K562 (cell line): ENCODE measurements at regions not wholly inside any gene's neighbourhood (a gene's known extent, or its start where the extent isn't known, plus 50 kb on each side); places are given as distances from the start of the nearest gene placed in this dataset.

Source experiments
- ATAC-seq: fragments of 200-7000 bp; cut with Tn5 transposase; 3 replicates; pipeline ENCODE4 v1.9.1; 2020; ENCODE audit warnings: moderate library complexity
- BruUV-seq: library from RNA; stranded (reverse); fragments of 400-500 nt; replicated peaks from 2 replicates; lab custom pipeline; 2021; lab: Mats Ljungman, UMichigan
- CTCF ChIA-PET: fragments of 300-600 bp; formaldehyde crosslinking; extraction: SDS; loops from one replicate; lab custom pipeline; 2021; ENCODE audit warnings: low intra/inter-chr PET ratio; lab: Yijun Ruan, JAX
- POLR2A ChIA-PET: fragments of 300-600, 350-650 bp; sonication (Branson Sonifier 250); formaldehyde crosslinking; extraction: SDS; loops from one replicate; lab custom pipeline; 2021; ENCODE audit warnings: antibody characterized with exemption, inconsistent platforms; lab: Yijun Ruan, JAX
- DNase-seq, 4 experiments: peaks; one replicate each; pipeline versions ENCODE4 v3.0.0 to v3.0.0-alpha.2; 2011 to 2018; ENCODE audit warnings: low spot score in 3 of 4, mixed read lengths in 3 of 4; ENCODE audit errors: extremely low read depth in 1 of 4
- FAIRE-seq: peaks from 2 replicates; lab custom pipeline; 2011; peaks lifted over from hg19 to GRCh38; lab: Jason Lieb, UNC
- H2AFZ ChIP-seq: 2 replicates; pipeline ENCODE4 v1.6.0; 2011; ENCODE audit warnings: low read depth, low read length, control low read depth, inconsistent platforms
- H3K27ac ChIP-seq: fragments of 200-600 bp; 3 replicates; pipeline ENCODE4 v1.8.0; 2011; ENCODE audit warnings: low read depth, mild to moderate bottlenecking, control low read depth, inconsistent platforms, low read length, moderate library complexity, mixed read lengths; ENCODE audit errors: extremely low read depth
- H3K27me3 ChIP-seq, 2 experiments: fragments of 300-600 bp in 1 of 2; 2 replicates in 1 of 2; 3 replicates in 1 of 2; pipeline versions ENCODE4 v1.6.0 to v1.8.0; 2011; ENCODE audit warnings: inconsistent platforms in 2 of 2, low read length in 2 of 2, mild to moderate bottlenecking in 1 of 2, mixed read lengths in 1 of 2, moderate library complexity in 1 of 2; ENCODE audit not compliant: control insufficient read depth in 2 of 2, insufficient read depth in 2 of 2
- H3K36me3 ChIP-seq: fragments of 300-600 bp; 3 replicates; pipeline ENCODE4 v1.8.0; 2011; ENCODE audit warnings: mild to moderate bottlenecking, low read length, inconsistent platforms; ENCODE audit not compliant: control insufficient read depth, insufficient read depth
- H3K4me1 ChIP-seq, 2 experiments: fragments of 200-600 bp in 1 of 2; replicated peaks in 1 of 2; 2 replicates in 1 of 2; 3 replicates in 1 of 2; pipeline versions ENCODE4 v1.5.1 to v1.8.0; 2011; ENCODE audit warnings: inconsistent platforms in 2 of 2, low read length in 2 of 2, mild to moderate bottlenecking in 1 of 2, mixed read lengths in 1 of 2, moderate library complexity in 1 of 2; ENCODE audit not compliant: control insufficient read depth in 2 of 2, insufficient read depth in 2 of 2
- H3K4me2 ChIP-seq: 2 replicates; pipeline ENCODE4 v1.6.1; 2011; ENCODE audit warnings: low read length, control low read depth, inconsistent platforms, mixed read lengths; ENCODE audit not compliant: insufficient read depth
- H3K4me3 ChIP-seq: fragments of 200-600 bp; sonication (generic), shearing (Covaris generic); 2 replicates; pipeline ENCODE4 v1.5.1; 2016; ENCODE audit warnings: control low read depth, inconsistent platforms
- H3K79me2 ChIP-seq: fragments of 200-600 bp; 3 replicates; pipeline ENCODE4 v1.8.0; 2011; ENCODE audit warnings: low read length, inconsistent platforms; ENCODE audit not compliant: control insufficient read depth, insufficient read depth
- H3K9ac ChIP-seq, 2 experiments: 2 replicates each; pipeline versions ENCODE4 v1.6.0 to v1.6.1; 2011; ENCODE audit warnings: low read depth in 2 of 2, low read length in 2 of 2, control low read depth in 1 of 2, inconsistent platforms in 1 of 2, mild to moderate bottlenecking in 1 of 2, mixed read lengths in 1 of 2; ENCODE audit not compliant: insufficient read depth in 1 of 2
- H3K9me1 ChIP-seq: one replicate; pipeline ENCODE4 v1.6.0; 2011; ENCODE audit warnings: inconsistent platforms, mild to moderate bottlenecking, low read length, moderate library complexity; ENCODE audit not compliant: control insufficient read depth, insufficient read depth
- H3K9me3 ChIP-seq: replicated peaks from 2 replicates; pipeline ENCODE4 v1.5.1; 2011; ENCODE audit warnings: low read depth, low read length, inconsistent platforms; ENCODE audit not compliant: control insufficient read depth, insufficient read depth
- H4K20me1 ChIP-seq: replicated peaks from 2 replicates; pipeline ENCODE4 v1.6.1; 2011; ENCODE audit warnings: low read length, inconsistent platforms, mixed read lengths; ENCODE audit not compliant: control insufficient read depth, insufficient read depth
- DPF2 ChIP-seq: fragments of 450-650 bp; IDR thresholded peaks from 2 replicates; pipeline ENCODE4 v1.6.1; 2016
- ELF2 ChIP-seq: fragments of 250-450 bp; sonication (Bioruptor Pico); IDR thresholded peaks from 2 replicates; pipeline ENCODE4 v1.5.0; 2021; ENCODE audit warnings: mild to moderate bottlenecking
- ETV1 ChIP-seq: fragments of 450-650 bp; conservative IDR thresholded peaks from 2 replicates; pipeline ENCODE4 v1.6.1; 2016; ENCODE audit warnings: missing genetic modification characterization, control low read depth, low read depth, missing compliant biosample characterization
- FIP1L1 ChIP-seq: fragments of 200-400 bp; formaldehyde crosslinking; IDR thresholded peaks from 2 replicates; pipeline ENCODE4 v1.6.1; 2018; ENCODE audit warnings: mild to moderate bottlenecking, low read depth, low read length; ENCODE audit not compliant: poor library complexity, severe bottlenecking
- FOXK1 ChIP-seq: sonication (generic); formaldehyde crosslinking; IDR thresholded peaks from 2 replicates; pipeline ENCODE4 v1.8.0; 2022; ENCODE audit warnings: missing genetic modification reagents, mild to moderate bottlenecking, borderline replicate concordance
- RBBP5 ChIP-seq: fragments of 200-600 bp; sonication (generic); IDR thresholded peaks from 2 replicates; pipeline ENCODE4 v1.6.1; 2012; ENCODE audit warnings: borderline replicate concordance, mild to moderate bottlenecking, low read length, control low read depth, inconsistent platforms; ENCODE audit not compliant: insufficient read depth, poor library complexity, severe bottlenecking
- SLC30A9 ChIP-seq: fragments of 250-450 bp; sonication (Bioruptor Pico); IDR thresholded peaks from 2 replicates; pipeline ENCODE4 v1.8.0; 2022; ENCODE audit warnings: mild to moderate bottlenecking, moderate library complexity
- SMAD3 ChIP-seq: fragments of 450-650 bp; formaldehyde crosslinking; conservative IDR thresholded peaks from 2 replicates; pipeline ENCODE4 v1.4.0; 2020; ENCODE audit warnings: mild to moderate bottlenecking
- SP1 ChIP-seq: sonication (generic); formaldehyde crosslinking; IDR thresholded peaks from 2 replicates; pipeline ENCODE4 v1.8.1; 2022; ENCODE audit warnings: mild to moderate bottlenecking, missing genetic modification reagents
- TAF9B ChIP-seq: fragments of 450-650 bp; IDR thresholded peaks from 2 replicates; pipeline ENCODE4 v1.6.1; 2018; ENCODE audit warnings: mild to moderate bottlenecking; ENCODE audit not compliant: partially characterized antibody
- ZC3H11A ChIP-seq: IDR thresholded peaks from 2 replicates; pipeline ENCODE4 v1.6.1; 2012; ENCODE audit warnings: low read depth, low read length, improper control_type of control experiment
- in situ Hi-C: fragments of 300-500 bp; cut with MboI; formaldehyde crosslinking; loops from 4 replicates; pipeline ENCODE4 v1.15.0; 2018; ENCODE audit warnings: inconsistent platforms, mixed read lengths
- intact Hi-C: fragments of 100-400 bp; cut with micrococcal nuclease; formaldehyde crosslinking; loops from 2 replicates; pipeline ENCODE4 v1.14.2; 2022
- TF ChIP-seq, protein P1 (sequence below), 2 experiments: fragments of 450-650 bp; IDR thresholded peaks; 2 replicates each; pipeline ENCODE4 v1.6.1; 2016
- TF ChIP-seq, protein P2 (sequence below): fragments of 250-450 bp; sonication (Bioruptor Pico); IDR thresholded peaks from 2 replicates; pipeline ENCODE4 v1.8.0; 2022; ENCODE audit warnings: moderate library complexity, mild to moderate bottlenecking, inconsistent platforms
- TF ChIP-seq, protein P3 (sequence below): conservative IDR thresholded peaks from 2 replicates; pipeline ENCODE4 v1.6.1; 2011; ENCODE audit warnings: low read depth, mild to moderate bottlenecking, low read length; ENCODE audit not compliant: control insufficient read depth
- TF ChIP-seq, protein P4 (sequence below): sonication (generic); formaldehyde crosslinking; IDR thresholded peaks from 2 replicates; pipeline ENCODE4 v1.8.1; 2023; ENCODE audit warnings: mild to moderate bottlenecking, missing genetic modification reagents, moderate library complexity

DNA sequence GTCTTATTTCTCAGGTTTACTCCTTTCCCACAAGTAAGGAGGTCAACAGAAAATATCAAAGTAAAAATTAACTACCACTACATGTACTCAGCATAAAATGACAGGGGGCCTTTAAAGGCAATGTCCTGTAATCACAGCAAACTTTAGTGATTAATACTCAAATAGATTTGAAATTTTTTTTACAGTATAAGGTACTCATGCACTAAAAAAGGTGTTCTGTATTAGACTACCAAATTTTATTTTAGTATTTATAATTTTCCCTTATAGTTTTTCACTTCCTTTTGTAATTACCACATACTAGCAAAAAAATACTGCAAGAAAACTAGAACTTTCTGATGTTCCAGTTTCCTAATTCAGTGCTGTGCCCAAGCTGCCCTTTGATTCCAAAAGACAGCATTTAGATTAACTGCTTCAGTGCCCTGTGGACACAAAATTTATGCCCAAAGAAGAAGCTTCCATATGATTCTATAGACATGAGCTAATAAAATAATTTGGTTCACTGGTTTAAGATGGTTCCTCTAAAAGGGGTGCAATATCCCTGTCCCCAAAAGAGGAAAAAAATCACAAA, 70.6 kb downstream of the KLF12 start:
- Histone ChIP-seq H3K4me2 (no peak overlapping the region), H3K36me3 (no peaks in the 10 kb centered on the region), H3K4me1 (no peaks in the 10 kb centered on the region), H3K9ac (no peak overlapping the region), H3K79me2 (no peaks in the 10 kb centered on the region)
- in situ Hi-C loops, result no loop called here
- DNase-seq (no peak), ATAC-seq (no peak)
- ChIA-PET CTCF (no interaction called here), POLR2A (no interaction called here)
- no TSS peak for BruUV-seq
- TF ChIP-seq DPF2, result no peak
- TF ChIP-seq ZC3H11A, result no peak
- TF ChIP-seq, protein P1, sequence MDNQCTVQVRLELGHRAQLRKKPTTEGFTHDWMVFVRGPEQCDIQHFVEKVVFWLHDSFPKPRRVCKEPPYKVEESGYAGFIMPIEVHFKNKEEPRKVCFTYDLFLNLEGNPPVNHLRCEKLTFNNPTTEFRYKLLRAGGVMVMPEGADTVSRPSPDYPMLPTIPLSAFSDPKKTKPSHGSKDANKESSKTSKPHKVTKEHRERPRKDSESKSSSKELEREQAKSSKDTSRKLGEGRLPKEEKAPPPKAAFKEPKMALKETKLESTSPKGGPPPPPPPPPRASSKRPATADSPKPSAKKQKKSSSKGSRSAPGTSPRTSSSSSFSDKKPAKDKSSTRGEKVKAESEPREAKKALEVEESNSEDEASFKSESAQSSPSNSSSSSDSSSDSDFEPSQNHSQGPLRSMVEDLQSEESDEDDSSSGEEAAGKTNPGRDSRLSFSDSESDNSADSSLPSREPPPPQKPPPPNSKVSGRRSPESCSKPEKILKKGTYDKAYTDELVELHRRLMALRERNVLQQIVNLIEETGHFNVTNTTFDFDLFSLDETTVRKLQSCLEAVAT (IDR thresholded peaks at IDR 0.05), result no peak
- TF ChIP-seq, protein P2, sequence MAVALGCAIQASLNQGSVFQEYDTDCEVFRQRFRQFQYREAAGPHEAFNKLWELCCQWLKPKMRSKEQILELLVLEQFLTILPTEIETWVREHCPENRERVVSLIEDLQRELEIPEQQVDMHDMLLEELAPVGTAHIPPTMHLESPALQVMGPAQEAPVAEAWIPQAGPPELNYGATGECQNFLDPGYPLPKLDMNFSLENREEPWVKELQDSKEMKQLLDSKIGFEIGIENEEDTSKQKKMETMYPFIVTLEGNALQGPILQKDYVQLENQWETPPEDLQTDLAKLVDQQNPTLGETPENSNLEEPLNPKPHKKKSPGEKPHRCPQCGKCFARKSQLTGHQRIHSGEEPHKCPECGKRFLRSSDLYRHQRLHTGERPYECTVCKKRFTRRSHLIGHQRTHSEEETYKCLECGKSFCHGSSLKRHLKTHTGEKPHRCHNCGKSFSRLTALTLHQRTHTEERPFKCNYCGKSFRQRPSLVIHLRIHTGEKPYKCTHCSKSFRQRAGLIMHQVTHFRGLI, result no peak
- no peak for TF ChIP-seq SLC30A9 (CRISPR knock-in tag)
- TF ChIP-seq FOXK1 (CRISPR knock-in tag), result no peak
- no peak for TF ChIP-seq TAF9B
- TF ChIP-seq, protein P3, sequence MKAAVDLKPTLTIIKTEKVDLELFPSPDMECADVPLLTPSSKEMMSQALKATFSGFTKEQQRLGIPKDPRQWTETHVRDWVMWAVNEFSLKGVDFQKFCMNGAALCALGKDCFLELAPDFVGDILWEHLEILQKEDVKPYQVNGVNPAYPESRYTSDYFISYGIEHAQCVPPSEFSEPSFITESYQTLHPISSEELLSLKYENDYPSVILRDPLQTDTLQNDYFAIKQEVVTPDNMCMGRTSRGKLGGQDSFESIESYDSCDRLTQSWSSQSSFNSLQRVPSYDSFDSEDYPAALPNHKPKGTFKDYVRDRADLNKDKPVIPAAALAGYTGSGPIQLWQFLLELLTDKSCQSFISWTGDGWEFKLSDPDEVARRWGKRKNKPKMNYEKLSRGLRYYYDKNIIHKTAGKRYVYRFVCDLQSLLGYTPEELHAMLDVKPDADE, result no peak
- TF ChIP-seq ETV1 (tag), result no peak
- TF ChIP-seq RBBP5, result no peak
- TF ChIP-seq, protein P4, sequence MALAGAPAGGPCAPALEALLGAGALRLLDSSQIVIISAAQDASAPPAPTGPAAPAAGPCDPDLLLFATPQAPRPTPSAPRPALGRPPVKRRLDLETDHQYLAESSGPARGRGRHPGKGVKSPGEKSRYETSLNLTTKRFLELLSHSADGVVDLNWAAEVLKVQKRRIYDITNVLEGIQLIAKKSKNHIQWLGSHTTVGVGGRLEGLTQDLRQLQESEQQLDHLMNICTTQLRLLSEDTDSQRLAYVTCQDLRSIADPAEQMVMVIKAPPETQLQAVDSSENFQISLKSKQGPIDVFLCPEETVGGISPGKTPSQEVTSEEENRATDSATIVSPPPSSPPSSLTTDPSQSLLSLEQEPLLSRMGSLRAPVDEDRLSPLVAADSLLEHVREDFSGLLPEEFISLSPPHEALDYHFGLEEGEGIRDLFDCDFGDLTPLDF, result no peak
- TF ChIP-seq SMAD3, result no peak
- no peak for TF ChIP-seq ELF2 (CRISPR knock-in tag)
- no peak for TF ChIP-seq SP1 (CRISPR knock-in tag)
- TF ChIP-seq FIP1L1, result no peak
- TF ChIP-seq, all 486 proteins: peak for 0
- H3K27me3 ChIP-seq, result no peaks in the 10 kb centered on the region
- no peak overlapping the region for H2AFZ ChIP-seq
- no peaks in the 10 kb centered on the region for H4K20me1 ChIP-seq
- intact Hi-C loops, result no loop called here
- no peaks in the 10 kb centered on the region for H3K9me3 ChIP-seq
- H3K9me1 ChIP-seq, result no peaks in the 10 kb centered on the region
- FAIRE-seq, result no peak
- H3K4me3 ChIP-seq, result no peak overlapping the region
- no peak overlapping the region for H3K27ac ChIP-seq
